Fibroblast of gingiva (primary cell): ENCODE measurements at regions not wholly inside any gene's neighbourhood (a gene's known extent, or its start where the extent isn't known, plus 50 kb on each side); places are given as distances from the start of the nearest gene placed in this dataset.
"Not testable (repeated sequence)": the region's sequence is repeated elsewhere in the genome, so short reads cannot be mapped to it uniquely, and the experiment has no call there.

Experiments used
- DNase-seq: peaks from one replicate; pipeline ENCODE4 v3.0.0-alpha.2; 2011; ENCODE audit warnings: low read depth

GRCh38 chr6:86872810-86873209 lies 64.5 kb upstream of the HTR1E start:
- DNase-seq: not testable (repeated sequence)

GRCh38 chr6:86871681-86872080 lies 65.6 kb upstream of the HTR1E start:
- DNase-seq: no peak

- DNase-seq: no peak
Measured at GRCh38 chr6:86869500-86869899, 67.8 kb upstream of the HTR1E start.

- DNase-seq: no peak
Measured at GRCh38 chr6:86859513-86859912, 77.8 kb upstream of the HTR1E start.

GRCh38 chr6:86858970-86859369 lies 78.4 kb upstream of the HTR1E start:
- DNase-seq: no peak

- no peak for DNase-seq
Measured at GRCh38 chr6:86857783-86858182, 79.5 kb upstream of the HTR1E start.

- DNase-seq: no peak
Measured at GRCh38 chr6:86856937-86857563, 80.3 kb upstream of the HTR1E start.

GRCh38 chr6:86856379-86856778 lies 80.9 kb upstream of the HTR1E start:
- no peak for DNase-seq

GRCh38 chr6:86848986-86849385 lies 88.3 kb upstream of the HTR1E start:
- no peak for DNase-seq

GRCh38 chr6:86832686-86833085 lies 104.6 kb upstream of the HTR1E start:
- DNase-seq: no peak

GRCh38 chr6:86825436-86825835 lies 111.9 kb upstream of the HTR1E start:
- no peak for DNase-seq

- DNase-seq: no peak
Measured at GRCh38 chr6:86822747-86823146, 114.6 kb upstream of the HTR1E start.

GRCh38 chr6:86820750-86821149 lies 116.6 kb upstream of the HTR1E start:
- no peak for DNase-seq

GRCh38 chr6:86793649-86794048 lies 143.7 kb upstream of the HTR1E start:
- no peak for DNase-seq

- DNase-seq: no peak
Measured at GRCh38 chr6:86791476-86791875, 145.9 kb upstream of the HTR1E start.

- DNase-seq: no peak
Measured at GRCh38 chr6:86789779-86790411, 147.4 kb upstream of the HTR1E start.

- DNase-seq: no peak
Measured at GRCh38 chr6:86782328-86782727, 155.0 kb upstream of the HTR1E start.

- DNase-seq: no peak
Measured at GRCh38 chr6:86780923-86781322, 156.4 kb upstream of the HTR1E start.

GRCh38 chr6:86775893-86776292 lies 161.4 kb upstream of the HTR1E start:
- DNase-seq: no peak

- no peak for DNase-seq
Measured at GRCh38 chr6:86765211-86765610, 172.1 kb upstream of the HTR1E start.

- DNase-seq: not testable (repeated sequence)
Measured at GRCh38 chr6:86759953-86760352, 177.4 kb upstream of the HTR1E start.

- no peak for DNase-seq
Measured at GRCh38 chr6:86756640-86757229, 180.6 kb upstream of the HTR1E start.

GRCh38 chr6:86744048-86744447 lies 193.3 kb upstream of the HTR1E start:
- DNase-seq: no peak

- DNase-seq: no peak
Measured at GRCh38 chr6:86738078-86738477, 199.2 kb upstream of the HTR1E start.
